Peyer's patch (tissue), 4 donors: ENCODE measurements at regions not wholly inside any gene's neighbourhood (a gene's known extent, or its start where the extent isn't known, plus 50 kb on each side); places are given as distances from the start of the nearest gene placed in this dataset.

Experiments
- POLR2A ChIP-seq, 2 donors: fragments of 450-650 bp; IDR thresholded peaks; one replicate each; pipeline ENCODE4 v1.5.1; 2017; ENCODE audit warnings: antibody characterized with exemption in 2 of 2, mild to moderate bottlenecking in 2 of 2, moderate library complexity in 2 of 2
- TF ChIP-seq, protein P1 (sequence below), 6 experiments: fragments of 450-650 bp in 4 of 6; fragments of 200-600 bp in 2 of 6; sonication (generic) in 1 of 6; IDR thresholded peaks; one replicate each; pipeline ENCODE4 v1.5.1; 2017 to 2019; ENCODE audit warnings: antibody characterized with exemption in 6 of 6, mild to moderate bottlenecking in 3 of 6, moderate library complexity in 1 of 6

DNA sequence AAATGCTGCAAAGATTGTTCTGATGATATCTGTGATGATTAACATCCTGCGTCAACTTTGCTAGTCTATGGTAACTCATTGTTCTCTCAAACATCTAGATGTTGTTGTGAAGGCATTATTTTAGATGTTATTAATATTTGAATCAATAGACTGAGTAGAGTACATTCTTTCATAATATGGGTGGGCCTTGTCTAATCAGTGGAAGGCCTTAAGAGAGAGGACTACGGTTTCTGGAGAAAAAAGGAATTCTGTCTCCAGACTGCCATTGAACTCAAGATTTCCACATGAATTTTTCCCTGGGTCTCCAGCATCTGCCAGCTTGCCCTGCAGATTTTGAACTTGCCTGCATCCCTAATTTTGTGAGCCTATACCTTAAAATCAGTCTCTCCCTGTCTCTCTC, 2381.1 kb upstream of the AGA start:
- TF ChIP-seq, protein P1, sequence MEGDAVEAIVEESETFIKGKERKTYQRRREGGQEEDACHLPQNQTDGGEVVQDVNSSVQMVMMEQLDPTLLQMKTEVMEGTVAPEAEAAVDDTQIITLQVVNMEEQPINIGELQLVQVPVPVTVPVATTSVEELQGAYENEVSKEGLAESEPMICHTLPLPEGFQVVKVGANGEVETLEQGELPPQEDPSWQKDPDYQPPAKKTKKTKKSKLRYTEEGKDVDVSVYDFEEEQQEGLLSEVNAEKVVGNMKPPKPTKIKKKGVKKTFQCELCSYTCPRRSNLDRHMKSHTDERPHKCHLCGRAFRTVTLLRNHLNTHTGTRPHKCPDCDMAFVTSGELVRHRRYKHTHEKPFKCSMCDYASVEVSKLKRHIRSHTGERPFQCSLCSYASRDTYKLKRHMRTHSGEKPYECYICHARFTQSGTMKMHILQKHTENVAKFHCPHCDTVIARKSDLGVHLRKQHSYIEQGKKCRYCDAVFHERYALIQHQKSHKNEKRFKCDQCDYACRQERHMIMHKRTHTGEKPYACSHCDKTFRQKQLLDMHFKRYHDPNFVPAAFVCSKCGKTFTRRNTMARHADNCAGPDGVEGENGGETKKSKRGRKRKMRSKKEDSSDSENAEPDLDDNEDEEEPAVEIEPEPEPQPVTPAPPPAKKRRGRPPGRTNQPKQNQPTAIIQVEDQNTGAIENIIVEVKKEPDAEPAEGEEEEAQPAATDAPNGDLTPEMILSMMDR (IDR thresholded peaks at IDR 0.05): no peak
- no peak for TF ChIP-seq POLR2A (IDR thresholded peaks at IDR 0.05)
